ENCODE measurements at regions not wholly inside any gene's neighbourhood (a gene's known extent, or its start where the extent isn't known, plus 50 kb on each side); places are given as distances from the start of the nearest gene placed in this dataset.

- H2AFZ ChIP-seq (replicated peaks; ENCODE audit: low read length, poor library complexity) = no peak overlapping the region
- no peak overlapping the region for H2BK15ac ChIP-seq (ENCODE audit: low read depth, low read length)
- TF ChIP-seq, protein P1, sequence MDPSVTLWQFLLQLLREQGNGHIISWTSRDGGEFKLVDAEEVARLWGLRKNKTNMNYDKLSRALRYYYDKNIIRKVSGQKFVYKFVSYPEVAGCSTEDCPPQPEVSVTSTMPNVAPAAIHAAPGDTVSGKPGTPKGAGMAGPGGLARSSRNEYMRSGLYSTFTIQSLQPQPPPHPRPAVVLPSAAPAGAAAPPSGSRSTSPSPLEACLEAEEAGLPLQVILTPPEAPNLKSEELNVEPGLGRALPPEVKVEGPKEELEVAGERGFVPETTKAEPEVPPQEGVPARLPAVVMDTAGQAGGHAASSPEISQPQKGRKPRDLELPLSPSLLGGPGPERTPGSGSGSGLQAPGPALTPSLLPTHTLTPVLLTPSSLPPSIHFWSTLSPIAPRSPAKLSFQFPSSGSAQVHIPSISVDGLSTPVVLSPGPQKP (IDR thresholded peaks at IDR 0.05; ENCODE audit: borderline replicate concordance, low read depth, low read length) = no peak
- no peak for TF ChIP-seq SMC3 (IDR thresholded peaks at IDR 0.05; ENCODE audit: low read depth, low read length)
- TF ChIP-seq MAZ (IDR thresholded peaks at IDR 0.05; ENCODE audit: borderline replicate concordance, low read depth, low read length) = no peak
- TF ChIP-seq, protein P2, sequence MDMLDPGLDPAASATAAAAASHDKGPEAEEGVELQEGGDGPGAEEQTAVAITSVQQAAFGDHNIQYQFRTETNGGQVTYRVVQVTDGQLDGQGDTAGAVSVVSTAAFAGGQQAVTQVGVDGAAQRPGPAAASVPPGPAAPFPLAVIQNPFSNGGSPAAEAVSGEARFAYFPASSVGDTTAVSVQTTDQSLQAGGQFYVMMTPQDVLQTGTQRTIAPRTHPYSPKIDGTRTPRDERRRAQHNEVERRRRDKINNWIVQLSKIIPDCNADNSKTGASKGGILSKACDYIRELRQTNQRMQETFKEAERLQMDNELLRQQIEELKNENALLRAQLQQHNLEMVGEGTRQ (IDR thresholded peaks at IDR 0.05; ENCODE audit: low read depth, low read length) = no peak
- peak; percentile 64 for TF ChIP-seq MAFK (IDR thresholded peaks at IDR 0.05; ENCODE audit: low read depth, low read length)
- no peak overlapping the region for H3K56ac ChIP-seq (ENCODE audit: extremely low read depth, insufficient read depth, low read length)
- H3K23ac ChIP-seq (ENCODE audit: low read depth, low read length) = no peak overlapping the region
- H4K5ac ChIP-seq (ENCODE audit: low read depth, low read length) = no peak overlapping the region
- ATAC-seq (ENCODE audit: low read depth) (no peak), DNase-seq (no peak)
- ChIA-PET CTCF (no interaction called here), POLR2A (ENCODE audit: unreplicated experiment) (no interaction called here)
- H3K18ac ChIP-seq (ENCODE audit: low read depth, low read length) = no peak overlapping the region
- H2AK9ac ChIP-seq (replicated peaks; ENCODE audit: low read depth, low read length, poor library complexity) = no peak overlapping the region
- no peaks in the 10 kb centered on the region for H3K27me3 ChIP-seq (ENCODE audit: control insufficient read depth, insufficient read depth, low read length)
- H4K20me1 ChIP-seq (ENCODE audit: insufficient read depth, low read length) = no peaks in the 10 kb centered on the region
- no peak overlapping the region for H4K8ac ChIP-seq (ENCODE audit: low read depth in 2 of 2, low read length in 2 of 2)
- H3K79me1 ChIP-seq (ENCODE audit: low read depth in 1 of 2, low read length in 2 of 2) = no peaks in the 10 kb centered on the region
- H2BK5ac ChIP-seq (ENCODE audit: low read depth, low read length, poor library complexity, severe bottlenecking) = no peak overlapping the region
- H2BK120ac ChIP-seq (ENCODE audit: low read depth, low read length) = no peak overlapping the region
- no peak overlapping the region for H3K4me3 ChIP-seq (ENCODE audit: insufficient read depth, low read depth, low read length)
- no TSS peak for BruUV-seq (replicated peaks)
- no peak overlapping the region for H4K91ac ChIP-seq (ENCODE audit: insufficient read depth, low read depth, low read length)
- no peak overlapping the region for H3K14ac ChIP-seq (replicated peaks; ENCODE audit: low read depth, low read length)
- H3K9me1 ChIP-seq (ENCODE audit: insufficient read depth, low read length) = no peaks in the 10 kb centered on the region
- in situ Hi-C loops (cut with MboI; ENCODE audit: low sequenced_read_pairs) = no loop called here
- H3K9ac ChIP-seq (ENCODE audit: low read depth, low read length) = no peak overlapping the region
- no peak overlapping the region for H3K4me2 ChIP-seq (ENCODE audit: low read depth, low read length)
- H3K4me1 ChIP-seq (ENCODE audit: control insufficient read depth, insufficient read depth, low read length) = no peaks in the 10 kb centered on the region
- H2BK20ac ChIP-seq (ENCODE audit: low read depth, low read length) = no peak overlapping the region
- no peak overlapping the region for H2AK5ac ChIP-seq (ENCODE audit: low read depth, low read length)
- no peaks in the 10 kb centered on the region for H3K36me3 ChIP-seq (ENCODE audit: control insufficient read depth, insufficient read depth, low read length)
- no CpG with 5 or more reads among the region's 1 CpG for WGBS, 2 experiments (ENCODE audit: extremely low coverage in 2 of 2, insufficient read length in 1 of 2)
- H3K27ac ChIP-seq (ENCODE audit: insufficient read depth, low read length) = no peak overlapping the region
- dilution Hi-C loops (cut with HindIII; ENCODE audit: low sequenced_read_pairs, unreplicated experiment) = no loop called here
- H3K4ac ChIP-seq (ENCODE audit: low read depth, low read length) = no peak overlapping the region
- peaks cover 4% of the 10 kb centered on the region; the same call in 1 of the 2 replicates for H3K9me3 ChIP-seq (ENCODE audit: control insufficient read depth, insufficient read depth, low read length)
- intact Hi-C loops (cut with micrococcal nuclease) = no loop called here
Observed at GRCh38 chr13:80666782-80667552, 326.0 kb upstream of the SPRY2 start.

Measured in IMR-90 (cell line).